ENCODE measurements at regions not wholly inside any gene's neighbourhood (a gene's known extent, or its start where the extent isn't known, plus 50 kb on each side); places are given as distances from the start of the nearest gene placed in this dataset.

DNA sequence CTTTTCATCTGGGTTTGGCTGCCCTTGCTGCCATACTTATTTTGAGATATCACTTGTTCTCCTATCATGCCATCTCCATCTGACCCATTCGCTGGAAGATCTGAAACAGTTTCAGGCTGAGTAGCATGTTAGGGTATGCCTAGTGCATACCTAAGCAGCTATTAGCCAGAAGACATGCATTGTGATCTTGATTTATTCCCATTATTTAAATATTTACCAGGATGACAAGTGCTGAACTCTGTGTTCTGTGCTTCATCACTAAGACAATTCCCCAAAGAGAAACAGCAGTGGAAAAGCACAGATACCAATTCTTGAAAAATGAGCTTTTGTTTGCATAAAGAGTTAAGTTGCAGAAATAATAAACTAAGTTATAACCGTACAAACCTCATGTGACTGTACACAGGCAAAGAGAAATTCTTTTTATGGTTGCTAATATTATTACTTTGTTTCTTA is 271.0 kb upstream of the ARSJ start:
- TF ChIP-seq, protein P1, sequence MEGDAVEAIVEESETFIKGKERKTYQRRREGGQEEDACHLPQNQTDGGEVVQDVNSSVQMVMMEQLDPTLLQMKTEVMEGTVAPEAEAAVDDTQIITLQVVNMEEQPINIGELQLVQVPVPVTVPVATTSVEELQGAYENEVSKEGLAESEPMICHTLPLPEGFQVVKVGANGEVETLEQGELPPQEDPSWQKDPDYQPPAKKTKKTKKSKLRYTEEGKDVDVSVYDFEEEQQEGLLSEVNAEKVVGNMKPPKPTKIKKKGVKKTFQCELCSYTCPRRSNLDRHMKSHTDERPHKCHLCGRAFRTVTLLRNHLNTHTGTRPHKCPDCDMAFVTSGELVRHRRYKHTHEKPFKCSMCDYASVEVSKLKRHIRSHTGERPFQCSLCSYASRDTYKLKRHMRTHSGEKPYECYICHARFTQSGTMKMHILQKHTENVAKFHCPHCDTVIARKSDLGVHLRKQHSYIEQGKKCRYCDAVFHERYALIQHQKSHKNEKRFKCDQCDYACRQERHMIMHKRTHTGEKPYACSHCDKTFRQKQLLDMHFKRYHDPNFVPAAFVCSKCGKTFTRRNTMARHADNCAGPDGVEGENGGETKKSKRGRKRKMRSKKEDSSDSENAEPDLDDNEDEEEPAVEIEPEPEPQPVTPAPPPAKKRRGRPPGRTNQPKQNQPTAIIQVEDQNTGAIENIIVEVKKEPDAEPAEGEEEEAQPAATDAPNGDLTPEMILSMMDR (IDR thresholded peaks at IDR 0.05) = no peak
- no peak for TF ChIP-seq POLR2A (IDR thresholded peaks at IDR 0.05)
